GDM1 (cell line): ENCODE measurements at regions not wholly inside any gene's neighbourhood (a gene's known extent, or its start where the extent isn't known, plus 50 kb on each side); places are given as distances from the start of the nearest gene placed in this dataset.

Source experiments
- DNase-seq: peaks from one replicate; lab custom pipeline; 2025; lab: John Stamatoyannopoulos, UW

GRCh38 chr14:71574976-71575375 is 357.3 kb upstream of the RGS6 start:
- no peak for DNase-seq

- DNase-seq = no peak
Observed at GRCh38 chr14:71576472-71576871, 355.8 kb upstream of the RGS6 start.

- DNase-seq = no peak
Observed at GRCh38 chr14:71579331-71579730, 352.9 kb upstream of the RGS6 start.

DNA sequence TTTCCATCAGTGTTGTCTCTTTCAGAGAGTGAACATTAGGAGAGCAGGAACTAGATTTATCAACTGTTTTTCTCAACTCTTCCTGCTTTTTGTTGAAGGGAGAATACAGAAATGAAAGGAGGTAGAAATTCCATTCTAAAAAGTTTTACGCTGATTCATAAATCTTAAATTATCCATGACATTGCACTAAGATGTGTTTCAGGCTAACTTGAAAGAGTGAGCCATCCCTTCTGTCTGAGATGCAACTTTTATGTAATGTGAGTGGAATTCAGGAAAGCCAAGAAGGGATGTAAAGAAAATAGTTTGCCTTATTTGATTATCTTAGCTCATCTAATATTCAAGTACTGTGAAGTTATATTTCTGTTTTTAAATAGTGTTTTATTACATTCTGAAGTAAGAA is 349.5 kb upstream of the RGS6 start:
- no peak for DNase-seq

- no peak for DNase-seq
Observed at GRCh38 chr14:71583194-71583593, 349.0 kb upstream of the RGS6 start.

DNA sequence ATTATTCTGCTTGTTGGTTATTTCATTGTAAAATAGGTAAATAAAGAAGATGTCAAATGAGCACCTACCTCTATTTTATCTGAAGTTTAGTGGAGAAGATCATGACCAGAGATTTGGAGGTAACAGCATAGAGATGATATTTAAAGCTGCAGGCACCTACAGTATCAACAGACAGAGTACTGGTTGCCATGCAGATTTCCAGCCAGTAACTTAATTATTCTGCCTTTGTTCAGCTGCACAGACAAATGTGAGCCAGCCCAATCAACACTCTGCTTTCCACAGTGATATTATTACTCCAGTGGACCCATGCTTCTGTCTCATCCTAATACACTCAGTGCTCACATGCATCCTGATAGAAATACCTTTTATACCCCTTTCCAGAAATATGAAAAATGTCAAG is 348.5 kb upstream of the RGS6 start:
- DNase-seq = no peak

DNA sequence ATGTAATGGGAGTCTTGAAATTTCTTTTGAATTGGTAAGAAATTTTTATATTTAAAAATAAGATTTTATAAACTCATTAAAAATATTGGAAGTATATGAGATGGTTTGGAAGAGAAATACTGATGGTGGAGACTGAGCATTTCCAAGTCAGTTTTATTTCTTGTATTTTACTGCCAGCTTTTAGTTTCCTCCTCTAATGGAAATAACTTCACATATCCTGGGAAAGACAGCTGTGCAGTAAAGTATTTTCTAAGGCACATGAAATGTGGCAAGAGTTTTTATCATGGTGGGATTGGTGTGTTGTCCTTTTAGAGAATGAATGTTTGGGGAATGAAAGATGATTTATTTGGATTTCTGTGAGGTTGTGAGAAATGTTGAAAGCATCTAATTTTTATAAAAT is 346.9 kb upstream of the RGS6 start:
- no peak for DNase-seq

DNA sequence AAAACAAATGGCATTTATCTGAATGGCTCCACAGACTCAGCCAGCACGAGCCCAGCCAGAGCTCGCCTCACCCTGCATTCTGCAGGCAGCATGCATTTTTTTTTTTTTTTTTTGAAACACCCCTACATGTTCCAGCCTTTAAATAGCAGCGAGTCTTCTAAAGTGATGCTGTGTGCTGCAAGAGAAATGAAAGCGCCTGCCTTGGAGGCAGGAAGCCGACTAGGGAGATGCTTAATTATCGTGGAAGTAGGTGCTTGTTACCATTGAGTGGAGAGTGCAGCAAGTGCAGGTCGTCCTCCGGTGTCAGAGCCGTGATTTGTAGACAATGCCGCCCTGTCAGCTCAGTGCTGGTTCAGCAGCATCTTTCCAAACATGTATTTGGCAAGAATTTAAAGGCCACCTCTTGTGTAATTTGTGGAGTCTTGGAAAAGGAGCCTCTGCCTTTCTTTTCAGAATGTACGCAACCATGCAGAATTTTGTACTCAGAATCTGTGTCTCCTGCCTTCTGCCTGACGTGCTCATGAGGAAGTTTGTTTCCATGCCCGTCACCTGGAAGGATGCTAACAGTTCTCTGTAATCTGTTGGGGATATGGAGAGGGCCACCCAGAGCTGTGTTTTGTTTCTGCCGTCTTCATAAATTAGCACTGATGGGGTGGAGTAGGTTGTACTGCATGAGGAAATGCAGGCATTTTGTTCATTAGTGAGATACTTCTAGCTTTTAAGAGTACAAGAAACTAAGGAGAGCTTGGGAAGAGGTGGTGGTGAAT is 345.9 kb upstream of the RGS6 start:
- DNase-seq = no peak

DNA sequence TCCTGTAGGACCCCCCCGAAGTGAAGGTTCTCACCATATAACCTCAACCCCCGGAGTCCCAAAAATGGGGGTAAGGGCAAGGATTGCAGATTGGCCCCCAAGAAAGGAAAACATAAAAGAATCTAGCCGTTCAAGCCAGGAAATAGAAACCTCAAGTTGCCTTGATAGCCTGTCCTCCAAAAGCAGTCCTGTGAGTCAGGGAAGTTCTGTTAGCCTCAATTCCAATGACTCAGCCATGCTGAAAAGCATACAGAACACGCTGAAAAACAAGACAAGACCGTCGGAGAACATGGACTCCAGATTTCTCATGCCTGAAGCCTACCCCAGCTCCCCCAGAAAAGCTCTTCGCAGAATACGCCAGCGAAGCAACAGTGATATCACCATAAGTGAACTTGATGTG is 344.2 kb upstream of the RGS6 start:
- DNase-seq = no peak

DNA sequence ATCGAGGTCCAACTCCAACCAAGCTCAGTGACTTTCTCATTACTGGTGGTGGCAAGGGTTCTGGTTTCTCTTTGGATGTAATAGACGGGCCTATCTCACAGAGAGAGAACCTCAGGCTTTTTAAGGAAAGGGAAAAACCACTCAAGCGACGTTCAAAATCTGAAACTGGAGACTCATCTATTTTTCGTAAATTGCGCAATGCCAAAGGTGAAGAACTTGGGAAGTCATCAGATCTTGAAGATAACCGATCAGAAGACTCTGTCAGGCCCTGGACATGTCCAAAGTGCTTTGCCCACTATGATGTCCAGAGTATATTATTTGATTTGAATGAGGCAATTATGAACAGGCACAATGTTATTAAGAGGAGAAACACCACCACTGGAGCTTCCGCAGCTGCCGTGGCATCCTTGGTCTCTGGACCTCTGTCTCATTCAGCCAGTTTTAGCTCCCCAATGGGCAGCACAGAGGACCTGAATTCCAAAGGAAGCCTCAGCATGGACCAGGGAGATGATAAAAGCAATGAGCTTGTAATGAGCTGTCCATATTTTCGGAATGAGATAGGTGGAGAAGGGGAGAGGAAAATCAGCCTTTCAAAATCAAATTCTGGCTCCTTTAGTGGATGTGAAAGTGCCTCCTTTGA is 343.5 kb upstream of the RGS6 start:
- DNase-seq = no peak

DNA sequence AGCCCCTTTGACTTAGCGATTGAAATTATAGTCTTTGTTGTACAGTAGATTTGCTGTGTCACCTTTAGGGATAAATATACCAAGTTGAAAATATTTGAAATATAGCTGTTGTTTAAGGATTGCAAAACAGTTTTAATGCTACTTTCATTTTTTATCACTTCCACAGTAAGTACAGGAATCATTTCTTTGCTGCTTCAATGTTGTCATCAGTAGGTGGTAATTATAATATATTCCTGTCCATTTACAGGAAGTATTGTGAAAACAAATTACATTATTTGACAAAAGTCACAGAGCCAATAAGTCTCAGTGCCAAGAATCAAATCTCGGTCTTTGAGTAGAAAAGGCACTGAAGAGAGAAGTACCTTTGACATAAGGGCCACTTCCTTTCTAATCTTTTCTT is 342.6 kb upstream of the RGS6 start:
- no peak for DNase-seq

- DNase-seq = no peak
Observed at GRCh38 chr14:71590131-71590530, 342.1 kb upstream of the RGS6 start.

DNA sequence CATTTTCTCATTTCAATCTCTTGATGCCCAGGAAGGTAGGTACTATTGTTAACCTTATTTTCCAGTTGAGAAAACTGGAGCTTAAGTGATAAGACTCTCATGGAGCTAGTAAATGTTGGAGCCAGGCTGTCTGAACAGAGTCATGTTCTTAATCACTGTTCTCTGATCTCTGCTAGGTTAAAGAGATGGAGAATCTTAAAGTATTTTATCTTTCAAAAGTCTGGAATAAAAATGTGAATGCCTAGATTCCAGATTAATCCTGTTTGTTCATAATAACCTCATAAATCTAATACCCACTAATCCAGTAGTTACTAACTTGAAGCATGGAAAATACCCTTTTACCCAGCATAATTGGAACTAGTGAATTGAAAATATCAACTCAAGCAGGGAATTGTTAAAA is 341.0 kb upstream of the RGS6 start:
- no peak for DNase-seq

- peak; percentile 17 for DNase-seq
Observed at GRCh38 chr14:71591929-71592328, 340.3 kb upstream of the RGS6 start.

- no peak for DNase-seq
Observed at GRCh38 chr14:71592361-71592760, 339.9 kb upstream of the RGS6 start.

DNA sequence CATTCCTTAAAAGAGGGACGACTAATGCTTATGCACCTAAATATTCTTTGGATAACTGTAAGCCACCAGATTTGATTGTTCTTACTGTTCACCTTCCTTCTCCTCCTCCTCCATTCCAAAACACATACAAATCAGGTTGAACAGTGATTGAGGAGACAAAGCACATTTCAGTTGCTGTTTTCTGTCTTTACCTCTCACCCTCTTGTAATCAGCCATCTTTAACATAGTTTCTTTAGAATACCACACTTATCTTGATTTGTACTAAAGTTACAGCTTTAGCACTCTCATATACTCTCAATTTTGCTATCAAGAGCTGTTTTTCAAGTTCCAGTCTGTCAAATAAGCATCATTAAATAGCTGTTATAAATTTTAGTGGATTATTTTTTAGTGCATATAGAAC is 338.3 kb upstream of the RGS6 start:
- DNase-seq = no peak

GRCh38 chr14:71594821-71595220 is 337.4 kb upstream of the RGS6 start:
- no peak for DNase-seq

DNA sequence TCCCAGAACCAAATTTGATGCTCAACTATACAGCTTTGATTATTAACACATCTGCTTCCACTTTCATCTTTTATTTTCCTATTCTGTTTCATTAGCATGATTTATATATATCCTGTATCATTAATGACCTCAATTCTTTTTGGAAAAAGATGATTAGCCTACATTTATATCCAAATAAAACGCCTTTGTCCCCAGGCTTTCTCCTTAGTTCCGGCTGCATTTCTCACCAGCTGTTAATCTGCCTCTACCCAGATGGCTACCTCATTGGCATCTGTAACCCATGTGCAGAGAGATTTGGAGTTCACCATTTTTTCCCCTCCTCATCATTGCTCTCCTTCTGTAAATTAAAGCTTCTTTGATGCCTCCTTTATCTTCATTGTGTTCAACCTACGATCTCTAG is 336.8 kb upstream of the RGS6 start:
- no peak for DNase-seq

GRCh38 chr14:71597287-71597920 is 334.8 kb upstream of the RGS6 start:
- no peak for DNase-seq

DNA sequence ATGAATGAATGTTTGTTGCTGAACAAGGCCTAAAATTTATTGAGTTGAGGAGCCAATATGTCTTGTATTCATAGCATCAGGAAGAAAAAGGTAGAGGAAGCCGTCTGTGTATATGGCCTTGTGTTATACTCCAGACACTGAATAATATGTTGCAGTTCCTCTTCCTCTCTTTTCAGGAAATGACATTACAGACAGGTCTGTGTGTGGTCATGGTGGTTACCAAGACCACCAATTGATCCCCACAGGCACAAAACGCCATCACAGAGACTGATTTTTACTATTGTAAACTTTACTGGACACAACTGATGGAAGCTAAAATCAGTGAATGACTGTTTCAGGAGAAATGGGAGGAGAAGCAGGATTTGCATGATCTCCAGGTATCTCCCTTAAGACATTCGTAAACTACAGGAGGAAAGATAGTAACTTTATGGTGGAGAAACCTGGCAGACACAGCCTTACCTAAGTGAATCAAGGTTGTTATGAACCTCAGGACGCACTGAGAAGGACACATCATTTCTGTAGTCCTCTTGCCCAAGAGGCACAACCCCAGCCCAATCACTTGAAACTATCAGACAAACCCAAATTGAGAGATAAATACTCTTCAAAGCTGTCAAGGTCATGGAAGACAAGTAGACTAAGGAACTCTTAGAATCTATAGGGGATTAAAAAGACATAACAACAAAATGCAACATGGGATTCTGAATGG is 334.1 kb upstream of the RGS6 start:
- no peak for DNase-seq

- DNase-seq = no peak
Observed at GRCh38 chr14:71600309-71600708, 331.9 kb upstream of the RGS6 start.

- no peak for DNase-seq
Observed at GRCh38 chr14:71602524-71602923, 329.7 kb upstream of the RGS6 start.

- no peak for DNase-seq
Observed at GRCh38 chr14:71604231-71604630, 328.0 kb upstream of the RGS6 start.
